Stimulated activated CD8-positive, alpha-beta memory T cell treated with anti-CD3 and anti-CD28 coated beads, Interleukin-4, amount 100 ng/mL, for 1 hour (primary cell): ENCODE measurements at regions not wholly inside any gene's neighbourhood (a gene's known extent, or its start where the extent isn't known, plus 50 kb on each side); places are given as distances from the start of the nearest gene placed in this dataset.
"Not testable (repeated sequence)": the region's sequence is repeated elsewhere in the genome, so short reads cannot be mapped to it uniquely, and the experiment has no call there.

ENCODE experiments used
- DNase-seq, 2 donors: peaks; one replicate each; pipeline ENCODE4 v3.0.0-alpha.2; 2020; ENCODE audit warnings: low read depth in 2 of 2, low spot score in 1 of 2

- DNase-seq: peak in 1 of 2 donors; percentile 13
These were observed 182.3 kb downstream of the FCRL5 start for GRCh38 chr1:157369808-157370521.

- DNase-seq: not testable (repeated sequence)
These were observed 183.4 kb downstream of the FCRL5 start for GRCh38 chr1:157368941-157369340.

GRCh38 chr1:157368363-157368762 lies 184.0 kb downstream of the FCRL5 start:
- no peak for DNase-seq

GRCh38 chr1:157367870-157368269 lies 184.4 kb downstream of the FCRL5 start:
- no peak for DNase-seq

GRCh38 chr1:157367091-157367739 lies 185.1 kb downstream of the FCRL5 start:
- DNase-seq: no peak

GRCh38 chr1:157364612-157365011 lies 187.7 kb downstream of the FCRL5 start:
- no peak for DNase-seq

GRCh38 chr1:157363660-157364140 lies 188.6 kb downstream of the FCRL5 start:
- no peak for DNase-seq

GRCh38 chr1:157360023-157360390 lies 192.3 kb downstream of the FCRL5 start:
- no peak for DNase-seq

GRCh38 chr1:157359314-157360022 lies 192.8 kb downstream of the FCRL5 start:
- DNase-seq: no peak

- DNase-seq: no peak
These were observed 195.2 kb downstream of the FCRL5 start for GRCh38 chr1:157357111-157357510.

GRCh38 chr1:157356601-157357000 lies 195.7 kb downstream of the FCRL5 start:
- DNase-seq: no peak

GRCh38 chr1:157353546-157353945 lies 198.8 kb downstream of the FCRL5 start:
- no peak for DNase-seq

GRCh38 chr1:157352817-157353408 lies 199.4 kb downstream of the FCRL5 start:
- no peak for DNase-seq

- no peak for DNase-seq
These were observed 200.1 kb downstream of the FCRL5 start for GRCh38 chr1:157352216-157352615.

GRCh38 chr1:157351800-157352199 lies 200.5 kb downstream of the FCRL5 start:
- not testable (repeated sequence) for DNase-seq

GRCh38 chr1:157348538-157349480 lies 203.5 kb downstream of the FCRL5 start:
- no peak for DNase-seq

- no peak for DNase-seq
These were observed 204.8 kb downstream of the FCRL5 start for GRCh38 chr1:157347506-157347905.

GRCh38 chr1:157337785-157338184 lies 199.6 kb upstream of the ETV3 start:
- DNase-seq: not testable (repeated sequence)

GRCh38 chr1:157335056-157335455 lies 196.9 kb upstream of the ETV3 start:
- DNase-seq: no peak

GRCh38 chr1:157334041-157334440 lies 195.8 kb upstream of the ETV3 start:
- no peak for DNase-seq

GRCh38 chr1:157330177-157330576 lies 192.0 kb upstream of the ETV3 start:
- DNase-seq: not testable (repeated sequence)
